ENCODE measurements at regions not wholly inside any gene's neighbourhood (a gene's known extent, or its start where the extent isn't known, plus 50 kb on each side); places are given as distances from the start of the nearest gene placed in this dataset.

DNA sequence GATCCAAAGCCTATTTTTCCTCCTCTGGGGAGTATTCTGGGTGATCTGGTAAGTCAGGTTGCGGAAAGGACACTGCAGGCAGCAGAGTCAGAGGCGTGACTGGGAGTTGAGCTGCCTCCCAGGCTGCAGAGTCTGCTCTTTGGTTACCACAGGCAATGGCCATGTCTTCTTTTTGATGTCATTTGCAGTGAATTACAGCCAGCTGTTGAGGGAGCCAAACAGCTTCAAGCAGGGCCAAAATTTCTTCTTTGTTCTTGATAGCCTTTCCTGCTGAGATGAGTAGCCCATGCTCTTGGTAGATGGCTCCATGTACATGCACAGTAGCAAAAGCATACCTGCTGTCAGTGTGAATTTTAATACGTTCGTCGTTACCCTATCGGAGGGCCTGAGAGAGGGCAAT lies 116.6 kb upstream of the PZP start (continued):
- no peak for TF ChIP-seq CHD7 (IDR thresholded peaks at IDR 0.05; ENCODE audit: insufficient replicate concordance, low read length)
- no peak for TF ChIP-seq BACH1 (IDR thresholded peaks at IDR 0.05; ENCODE audit: low read length)
- no peak for TF ChIP-seq POLR2A (IDR thresholded peaks at IDR 0.05; ENCODE audit: control extremely low read depth in 1 of 2, low read depth in 2 of 2, low read length in 2 of 2)
- no peak for TF ChIP-seq KDM4A (IDR thresholded peaks at IDR 0.05; ENCODE audit: low read depth, low read length, severe bottlenecking)
- TF ChIP-seq SIRT6 (IDR thresholded peaks at IDR 0.05; ENCODE audit: low read length): no peak
- TF ChIP-seq TCF12 (IDR thresholded peaks at IDR 0.05; ENCODE audit: low read depth, low read length): no peak
